GM21619 (cell line): ENCODE measurements at regions not wholly inside any gene's neighbourhood (a gene's known extent, or its start where the extent isn't known, plus 50 kb on each side); places are given as distances from the start of the nearest gene placed in this dataset.
"Not testable (repeated sequence)": the region's sequence is repeated elsewhere in the genome, so short reads cannot be mapped to it uniquely, and the experiment has no call there.

ENCODE experiments used
- ATAC-seq: cut with Tn5 transposase; IDR thresholded peaks from one replicate; pipeline ENCODE4 v1.9.1; 2021; ENCODE audit not compliant: unreplicated experiment

DNA sequence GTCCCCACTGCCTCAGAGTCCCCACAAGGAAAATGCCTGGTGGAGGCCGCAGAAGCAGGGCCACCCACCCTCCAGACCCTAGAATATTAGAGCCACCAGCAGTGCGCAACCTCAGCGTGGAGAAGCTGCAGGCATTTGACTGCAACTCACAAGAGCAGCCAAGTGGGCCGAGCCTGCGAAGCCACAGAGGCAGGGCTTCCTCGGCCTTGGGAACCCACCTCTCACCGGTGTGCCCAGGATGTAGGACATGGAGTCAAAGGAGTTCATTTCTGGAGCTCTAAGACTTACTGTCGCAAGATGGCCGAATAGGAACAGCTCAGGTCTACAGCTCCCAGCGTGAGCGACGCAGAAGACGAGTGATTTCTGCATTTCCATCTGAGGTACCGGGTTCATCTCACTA is 397.9 kb upstream of the PIK3R1 start:
- no peak for ATAC-seq

DNA sequence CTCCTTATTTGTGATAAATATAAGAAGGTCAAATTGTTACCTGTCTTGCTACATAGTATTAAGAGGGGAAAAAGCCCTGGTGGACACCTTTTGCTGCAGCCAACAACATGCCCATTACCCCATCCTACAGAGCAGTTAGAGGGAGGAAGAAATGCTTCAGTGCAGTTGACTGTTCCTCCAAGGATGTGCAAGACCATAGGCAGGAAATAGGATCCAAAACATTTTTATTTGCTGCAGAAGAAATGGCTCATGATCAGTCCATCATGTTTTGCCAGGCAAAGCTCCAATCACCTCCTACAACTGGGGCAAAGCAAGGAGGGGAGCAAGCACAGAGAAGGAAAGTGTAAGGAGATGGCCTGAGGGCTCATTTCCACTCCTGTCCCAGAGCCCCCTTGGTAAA is 399.1 kb upstream of the PIK3R1 start:
- no peak for ATAC-seq

DNA sequence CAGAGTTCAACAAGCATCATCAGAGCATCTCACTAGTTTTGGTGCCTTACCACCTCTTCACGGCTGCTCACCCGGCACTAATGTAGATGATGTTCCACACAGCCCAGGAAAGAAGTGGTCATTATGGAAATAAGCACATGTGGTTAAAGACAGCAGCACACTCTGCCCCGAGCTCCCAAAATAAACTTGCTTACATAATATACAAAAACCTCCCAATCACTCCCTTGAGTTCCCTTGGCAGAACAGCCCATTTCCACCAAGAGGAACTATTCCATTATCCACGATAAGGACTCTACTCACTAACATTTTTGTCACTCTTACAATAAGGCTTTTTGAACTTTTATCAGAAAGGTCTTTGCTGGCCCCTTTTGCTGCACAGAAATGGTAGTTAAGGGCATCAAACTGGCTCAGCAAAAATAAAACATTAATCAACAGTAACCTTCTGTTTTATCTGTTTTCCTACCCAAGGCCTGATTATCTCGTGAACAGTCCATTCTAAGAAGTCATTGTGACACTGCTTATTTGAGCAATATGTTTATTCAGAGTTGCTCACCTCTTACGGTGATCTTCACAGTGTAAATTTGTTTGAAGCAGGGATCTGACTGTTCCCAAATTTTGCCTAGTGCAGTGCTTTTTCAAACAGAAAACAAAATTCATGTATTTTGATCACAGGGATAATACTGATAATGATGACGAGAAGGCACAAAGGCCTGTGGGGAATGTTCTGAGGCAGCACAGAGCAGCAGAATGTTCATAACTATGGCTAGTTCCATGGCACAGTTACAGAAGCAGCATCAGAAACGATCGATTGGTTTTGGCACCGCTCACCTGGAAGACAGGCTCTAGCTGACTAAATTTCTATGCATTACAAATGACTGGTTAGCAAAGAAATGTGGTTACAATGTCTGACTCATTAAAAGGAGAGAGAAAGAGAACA is 399.8 kb upstream of the PIK3R1 start:
- peak; percentile 32 for ATAC-seq

DNA sequence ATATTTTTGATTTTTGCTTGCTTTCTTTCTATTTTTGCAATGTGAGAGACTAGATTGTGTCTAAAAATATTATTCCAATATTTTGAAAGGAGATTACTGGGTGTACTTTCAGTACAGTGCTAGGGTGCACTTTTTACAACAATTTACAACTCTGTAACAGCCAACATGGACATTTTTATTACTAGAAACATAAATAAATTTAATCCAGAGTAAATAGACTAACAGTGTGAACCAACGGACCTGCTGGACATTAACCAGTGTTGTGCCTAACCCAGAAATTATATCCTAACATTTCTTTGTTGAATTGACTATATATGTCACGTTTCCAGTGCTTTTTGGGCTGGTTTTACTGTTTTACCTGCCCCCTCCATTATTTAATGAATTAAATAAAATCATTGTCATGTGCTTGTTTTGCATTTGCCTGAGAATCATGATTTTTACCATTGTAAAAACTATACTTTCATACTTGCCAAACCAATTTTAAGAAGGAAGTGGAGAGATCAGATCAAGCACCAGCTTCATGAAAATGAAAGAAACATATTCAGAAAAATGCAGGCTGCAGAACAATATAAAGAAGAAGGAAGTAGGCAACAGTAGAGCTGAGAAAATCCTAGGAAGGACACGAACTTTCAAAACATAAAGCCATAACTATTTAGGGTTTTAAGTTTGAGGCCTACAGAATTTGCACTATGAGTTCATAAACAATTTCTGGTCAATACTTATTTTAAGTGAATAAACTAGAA is 400.8 kb upstream of the PIK3R1 start:
- ATAC-seq: peak; percentile 56

- no peak for ATAC-seq
These were observed 401.5 kb upstream of the PIK3R1 start for GRCh38 chr5:67813877-67814539.

DNA sequence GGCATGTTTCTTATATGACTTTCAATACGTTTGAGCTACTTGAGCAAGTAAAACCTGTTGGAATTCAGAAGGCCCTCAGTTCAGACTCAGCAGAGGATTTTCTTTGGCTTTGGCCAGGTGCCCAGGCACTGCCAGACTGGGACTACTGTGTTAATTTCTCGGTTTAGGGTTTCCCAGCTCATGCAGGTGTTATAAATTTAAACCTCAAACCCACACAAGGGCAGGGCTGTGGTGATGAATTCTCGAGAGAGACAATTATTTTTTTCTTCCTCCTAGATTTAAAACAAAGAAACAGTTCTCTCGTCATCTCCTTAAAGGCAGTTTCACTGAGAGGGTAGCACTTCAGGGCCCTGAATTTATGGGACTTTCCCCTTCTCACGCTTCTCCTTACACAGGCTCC is 406.0 kb upstream of the PIK3R1 start:
- peak; percentile 37 for ATAC-seq

DNA sequence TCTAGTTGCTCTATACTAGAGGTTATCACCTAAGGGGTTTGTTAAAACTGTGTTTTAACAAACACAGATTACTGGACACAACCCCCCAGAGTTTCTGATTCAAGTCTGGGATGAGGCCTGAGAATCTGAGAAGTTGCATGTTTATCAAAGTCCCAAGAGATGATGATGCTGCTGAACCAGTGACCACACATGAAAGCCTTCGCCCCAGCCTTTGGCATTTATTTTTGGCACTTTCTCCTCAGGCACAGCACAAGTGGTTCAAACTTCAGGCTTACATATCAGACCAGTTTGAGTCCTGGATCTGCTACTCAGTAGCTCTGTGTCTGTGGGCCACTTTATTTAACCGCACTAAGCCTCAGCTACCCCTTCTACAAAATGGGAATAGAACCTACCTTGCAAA is 407.2 kb upstream of the PIK3R1 start:
- ATAC-seq: no peak

DNA sequence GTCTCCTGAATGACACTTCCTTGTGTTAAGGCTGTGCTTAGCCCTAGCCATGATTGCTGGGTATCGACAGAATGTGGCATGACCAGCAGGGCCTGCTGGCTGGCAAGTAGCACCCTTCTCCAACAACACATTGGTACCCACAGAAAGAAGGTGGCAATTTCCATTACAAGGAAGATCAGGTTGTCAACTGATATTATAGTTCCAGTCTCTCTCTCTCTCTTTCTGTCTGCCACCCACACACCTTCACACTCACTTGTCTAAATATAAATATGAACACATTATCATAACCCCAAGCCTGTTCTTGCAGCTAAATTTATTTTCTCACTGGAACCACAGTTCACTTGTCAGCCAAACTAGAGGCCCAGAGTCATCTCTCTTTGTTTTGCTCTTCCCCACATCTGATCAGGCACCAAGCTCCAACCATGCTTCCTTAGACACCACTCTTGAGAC is 408.1 kb upstream of the PIK3R1 start:
- peak; percentile 45 for ATAC-seq

DNA sequence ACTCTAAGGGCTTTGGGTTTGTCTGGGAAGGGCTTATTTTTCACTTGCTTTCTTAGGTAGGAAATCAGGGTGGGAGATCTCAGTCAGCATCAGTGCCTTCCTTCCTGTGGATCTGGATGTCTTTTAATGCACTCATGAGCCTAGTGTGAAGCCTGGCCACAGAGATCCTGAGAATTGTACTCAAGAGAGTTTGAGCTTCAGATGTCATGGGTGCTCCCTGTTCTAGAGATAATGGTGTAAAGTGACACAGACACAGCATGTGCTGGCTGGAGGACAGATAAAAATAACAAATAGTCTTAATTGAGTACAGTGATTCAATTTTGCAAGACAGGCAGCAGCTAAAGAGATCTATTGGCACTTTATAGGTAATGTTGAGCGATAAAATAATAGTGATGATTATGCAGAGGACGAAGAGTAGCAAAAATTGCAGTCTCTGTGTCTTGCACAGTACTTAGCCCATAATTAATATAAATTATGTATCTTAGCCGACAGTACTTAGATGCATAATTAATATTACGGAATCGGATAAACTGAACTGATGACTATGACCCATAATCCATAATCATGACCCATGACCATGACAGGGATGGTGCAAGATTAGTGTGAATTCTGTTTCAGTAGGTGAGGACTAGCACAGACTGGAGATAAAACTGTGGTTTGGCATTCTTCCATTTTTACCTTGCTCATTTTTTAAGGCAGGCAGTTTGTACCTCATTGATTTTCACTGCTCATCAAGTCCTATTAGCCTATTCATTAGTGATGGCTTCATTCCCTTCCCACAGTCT is 408.7 kb upstream of the PIK3R1 start:
- ATAC-seq: no peak

DNA sequence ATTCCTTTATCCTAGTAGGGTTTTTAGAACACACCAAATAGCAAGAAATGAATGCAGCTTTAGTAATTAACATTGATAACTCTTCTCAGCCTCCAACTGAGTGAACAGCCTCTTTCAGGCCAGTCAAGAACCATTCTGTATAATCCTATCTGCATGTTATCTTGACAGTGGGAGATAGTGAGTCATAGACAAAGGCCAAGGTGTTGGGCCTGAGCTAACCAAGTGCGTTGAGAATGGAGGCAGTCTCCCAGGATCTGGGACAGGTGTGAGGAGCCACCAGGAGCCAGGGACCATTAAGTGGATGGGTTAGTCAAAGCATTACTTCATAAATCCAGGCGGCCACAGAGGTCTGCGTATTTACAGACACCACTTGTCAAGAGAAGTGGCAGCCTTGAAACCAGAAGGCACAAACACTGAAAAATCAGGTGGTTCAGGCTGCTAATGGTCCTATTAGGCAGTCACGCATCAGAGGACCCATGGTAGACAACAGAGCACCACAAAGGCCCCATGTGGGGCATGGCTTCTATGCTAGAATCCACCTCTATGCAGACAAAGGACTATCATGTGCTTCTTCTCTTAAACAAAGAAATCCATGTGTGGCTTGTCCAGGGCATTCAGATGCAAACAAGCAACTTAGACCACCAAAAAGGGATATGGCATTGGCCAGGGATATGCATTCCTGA is 409.7 kb upstream of the PIK3R1 start:
- ATAC-seq: no peak

DNA sequence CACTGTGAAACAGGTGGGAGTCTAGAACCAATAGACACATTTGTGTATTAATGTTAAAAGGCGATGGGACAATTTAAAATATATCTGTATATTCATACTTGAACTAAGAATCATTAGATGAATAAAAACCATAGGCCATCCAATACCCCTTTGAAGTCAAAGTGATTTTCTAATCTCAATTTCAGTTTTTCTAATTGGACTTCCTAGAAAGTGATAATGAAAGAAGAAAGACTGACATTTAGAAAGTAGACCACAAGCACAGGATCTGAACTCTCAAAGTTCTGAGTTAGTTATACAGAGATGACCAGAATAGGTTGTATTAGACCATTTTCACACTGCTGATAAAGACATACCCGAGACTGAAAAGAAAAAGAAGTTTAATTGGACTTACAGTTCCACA is 412.8 kb upstream of the PIK3R1 start:
- peak; percentile 63 for ATAC-seq

GRCh38 chr5:67799732-67800234 is 415.8 kb upstream of the PIK3R1 start:
- ATAC-seq: no peak

DNA sequence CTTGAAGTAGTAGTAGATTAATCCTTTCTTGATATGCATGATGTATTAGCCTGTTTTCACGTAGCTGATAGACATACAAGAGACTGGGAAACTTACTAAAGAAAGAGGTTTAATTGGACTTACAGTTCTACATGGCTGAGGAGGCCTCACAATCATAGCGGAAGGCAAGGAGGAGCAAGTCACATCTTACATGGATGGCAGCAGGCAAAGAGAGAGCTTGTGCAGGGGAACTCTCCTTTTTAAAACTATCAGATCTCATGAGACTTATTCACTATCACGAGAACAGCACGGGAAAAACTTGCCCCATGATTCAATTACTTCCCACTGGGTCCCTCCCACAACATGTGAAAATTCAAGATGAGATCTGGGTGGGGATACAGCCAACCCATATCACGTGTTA is 417.1 kb upstream of the PIK3R1 start:
- ATAC-seq: not testable (repeated sequence)

- ATAC-seq: no peak
These were observed 419.6 kb upstream of the PIK3R1 start for GRCh38 chr5:67795781-67796477.

DNA sequence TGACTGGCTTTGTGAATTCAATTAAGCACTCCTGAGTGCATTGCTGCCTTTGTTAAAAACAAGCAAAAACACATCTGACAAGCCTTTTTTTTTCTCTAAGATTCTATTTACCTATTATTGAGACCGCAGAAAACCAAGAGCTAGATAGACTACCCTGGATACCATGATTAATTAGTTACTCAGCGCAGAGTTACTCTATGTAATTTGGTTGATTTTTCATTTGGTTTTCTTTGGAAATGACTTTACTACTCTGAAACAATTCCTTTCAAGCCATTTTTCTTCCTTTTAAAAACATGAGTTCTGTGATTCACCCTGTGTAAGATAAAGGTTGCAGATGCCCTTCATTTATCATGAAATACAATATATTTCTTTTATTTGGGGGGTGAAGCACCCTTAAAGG is 421.6 kb upstream of the PIK3R1 start:
- no peak for ATAC-seq

- no peak for ATAC-seq
These were observed 422.1 kb upstream of the PIK3R1 start for GRCh38 chr5:67793418-67793817.

DNA sequence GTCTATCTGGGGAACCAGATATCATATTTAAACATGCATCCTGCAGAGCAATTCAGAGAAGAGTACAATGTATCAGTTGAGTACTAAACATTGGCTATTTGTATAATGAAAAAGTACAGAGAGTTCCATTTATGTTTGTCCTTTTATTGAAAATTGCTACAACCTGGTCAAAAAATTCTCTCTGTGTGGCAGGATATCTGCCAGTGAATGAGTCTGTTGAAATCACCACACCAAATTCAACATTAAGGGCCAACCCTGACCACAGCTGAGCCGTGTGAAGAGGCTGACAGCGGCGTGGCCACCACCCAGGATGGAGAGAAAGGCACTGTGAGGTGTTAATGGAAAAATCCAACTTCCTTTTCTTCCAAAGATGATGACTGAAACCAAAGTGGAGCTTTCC is 422.7 kb upstream of the PIK3R1 start:
- no peak for ATAC-seq

- ATAC-seq: no peak
These were observed 425.2 kb upstream of the PIK3R1 start for GRCh38 chr5:67790390-67790789.

DNA sequence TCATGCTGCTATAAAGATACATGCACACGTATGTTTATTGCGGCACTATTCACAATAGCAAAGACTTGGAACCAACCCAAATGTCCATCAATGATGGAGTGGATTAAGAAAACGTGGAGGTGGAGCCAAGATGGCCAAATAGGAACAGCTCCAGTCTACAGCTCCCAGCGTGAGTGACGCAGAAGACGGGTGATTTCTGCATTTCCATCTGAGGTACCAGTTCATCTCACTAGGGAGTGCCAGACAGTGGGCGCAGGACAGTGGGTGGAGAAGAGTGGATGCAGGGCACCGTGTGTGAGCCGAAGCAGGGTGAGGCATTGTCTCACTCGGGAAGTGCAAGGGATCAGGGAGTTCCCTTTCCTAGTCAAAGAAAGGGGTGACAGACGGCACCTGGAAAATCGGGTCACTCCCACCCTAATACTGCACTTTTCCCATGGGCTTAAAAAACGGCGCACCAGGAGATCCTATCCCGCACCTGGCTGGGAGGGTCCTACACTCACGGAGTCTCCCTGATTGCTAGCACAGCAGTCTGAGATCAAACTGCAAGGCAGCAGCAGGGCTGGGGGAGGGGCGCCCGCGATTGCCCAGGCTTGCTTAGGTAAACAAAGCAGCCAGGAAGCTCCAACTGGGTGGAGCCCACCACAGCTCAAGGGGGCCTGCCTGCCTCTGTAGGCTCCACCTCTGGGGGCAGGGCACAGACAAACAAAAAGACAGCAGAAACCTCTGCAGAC is 435.5 kb upstream of the PIK3R1 start:
- not testable (repeated sequence) for ATAC-seq
